Heart right ventricle (tissue), 16 donors: ENCODE measurements at regions not wholly inside any gene's neighbourhood (a gene's known extent, or its start where the extent isn't known, plus 50 kb on each side); places are given as distances from the start of the nearest gene placed in this dataset.

Source experiments
- ATAC-seq, 8 donors: fragments of 200-7000 bp; cut with Tn5 transposase; one replicate each; pipeline ENCODE4 v1.9.1; 2020; ENCODE audit warnings: mild to moderate bottlenecking in 8 of 8, moderate library complexity in 8 of 8, moderate number of reproducible peaks in 1 of 8
- DNase-seq, 2 donors: peaks; one replicate each; pipeline ENCODE4 v3.0.0-alpha.2; 2020
- H3K27ac ChIP-seq, 10 donors: fragments of 200-600 bp; sonication (generic) in 2 of 10; one replicate each; pipeline versions ENCODE4 v1.5.0 to v1.8.0; 2020 to 2022; ENCODE audit warnings: mild to moderate bottlenecking in 3 of 10
- H3K27me3 ChIP-seq, 7 donors: fragments of 200-600 bp; one replicate each; pipeline ENCODE4 v1.8.0; 2021 to 2022; ENCODE audit warnings: mild to moderate bottlenecking in 2 of 7
- H3K36me3 ChIP-seq, 9 donors: fragments of 200-600 bp; sonication (generic) in 1 of 9; one replicate each; pipeline versions ENCODE4 v1.5.0 to v1.8.0; 2020 to 2022; ENCODE audit warnings: mild to moderate bottlenecking in 2 of 9
- H3K4me1 ChIP-seq, 9 donors: fragments of 200-600 bp; sonication (generic) in 1 of 9; one replicate each; pipeline versions ENCODE4 v1.5.0 to v1.8.0; 2020 to 2022; ENCODE audit warnings: mild to moderate bottlenecking in 4 of 9
- H3K4me3 ChIP-seq, 10 donors: fragments of 200-600 bp; sonication (generic) in 2 of 10; one replicate each; pipeline versions ENCODE4 v1.5.0 to v1.8.0; 2020 to 2022; ENCODE audit warnings: mild to moderate bottlenecking in 7 of 10, moderate library complexity in 2 of 10
- H3K9me3 ChIP-seq, 11 donors: fragments of 200-600 bp in 10 of 11; sonication (generic) in 2 of 11; one replicate each; pipeline versions ENCODE4 v1.5.0 to v1.8.0; 2013 to 2022; ENCODE audit warnings: mild to moderate bottlenecking in 2 of 11, control low read depth in 1 of 11, moderate library complexity in 1 of 11
- WGBS, 2 donors: extraction: QIAGEN DNeasy Blood & Tissue Kit; methylation state at CpG; one replicate each; pipeline ENCODE4 v1.1.7; 2013; ENCODE audit warnings: inconsistent platforms in 1 of 2; 5-methylcytosine and 5-hydroxymethylcytosine counted together
- intact Hi-C, 10 donors: fragments of 100-400 bp; cut with DNase I; formaldehyde crosslinking; loops; one replicate each; pipeline versions ENCODE4 v1.11.1 to v1.14.2; 2022
- TF ChIP-seq, protein P1 (sequence below), 9 donors: fragments of 200-600 bp; sonication (generic) in 2 of 9; IDR thresholded peaks; one replicate each; pipeline versions ENCODE4 v1.5.0 to v1.8.0; 2021 to 2022; ENCODE audit warnings: antibody characterized with exemption in 9 of 9, mild to moderate bottlenecking in 5 of 9, moderate library complexity in 1 of 9
- donor health status: Arrhythmogenic right ventricular cardiomyopathy.
- donor health status: ischemic (EF 13 %, LVEDD 7.1; RV severe dilation, severe dysfunction).
- donor health status: healthy with polysubstance abuse.
- donor health status: DM: no; HTN: yes; CAD: no.
- donor health status: DM: no; HTN: no; CAD: no.
- donor health status: ischemic (EF 25% LVEDD 6.9; RV normal size, moderate dysfunction).
- donor health status: ischemic (EF 25% LVEDD 5.7; RV mildly dilated, moderate dysfunction).
- donor health status: healthy.
- donor health status: DM: yes; HTN: yes; CAD: no.
- donor health status: Ischemic cardiomyopathy.
- donor health status: ischemic (EF 35%, LVEDD 5.7; RV mildly dilated, moderate dysfunction).
- donor health status: nonischemic (EF 11% LVEDD 7.7; RV severe dilation, severe dysfunction).
- donor health status: DM: yes; HTN: yes; CAD: no.
- donor health status: PGD.
- donor health status: ischemic (EF 29% LVEDD 5.4; RV normal size, mild dysfunction).
- donor health status: nonischemic (EF 23%, LVEDD 6.1; RV moderate dilation, normal function).

DNA sequence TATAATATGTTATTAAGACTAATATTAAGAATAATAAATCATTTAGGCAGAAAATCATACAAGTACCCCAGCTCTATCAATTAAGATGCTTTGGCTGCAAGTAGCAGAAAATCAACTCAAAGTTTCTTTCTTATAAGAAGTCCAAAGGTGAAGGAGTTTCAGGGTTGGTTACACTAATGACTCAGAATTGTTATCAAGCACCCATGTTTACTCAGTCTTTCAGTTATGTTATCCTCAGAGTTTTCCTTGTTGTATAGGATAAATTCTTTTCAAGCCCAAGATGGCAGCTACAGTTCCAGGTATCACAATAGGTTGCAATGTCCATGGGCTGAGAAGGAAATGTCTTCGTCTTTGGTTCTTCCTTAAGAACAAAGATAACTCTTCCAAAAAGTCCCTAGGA lies 163.6 kb downstream of the TNFSF18 start:
- TF ChIP-seq, protein P1, sequence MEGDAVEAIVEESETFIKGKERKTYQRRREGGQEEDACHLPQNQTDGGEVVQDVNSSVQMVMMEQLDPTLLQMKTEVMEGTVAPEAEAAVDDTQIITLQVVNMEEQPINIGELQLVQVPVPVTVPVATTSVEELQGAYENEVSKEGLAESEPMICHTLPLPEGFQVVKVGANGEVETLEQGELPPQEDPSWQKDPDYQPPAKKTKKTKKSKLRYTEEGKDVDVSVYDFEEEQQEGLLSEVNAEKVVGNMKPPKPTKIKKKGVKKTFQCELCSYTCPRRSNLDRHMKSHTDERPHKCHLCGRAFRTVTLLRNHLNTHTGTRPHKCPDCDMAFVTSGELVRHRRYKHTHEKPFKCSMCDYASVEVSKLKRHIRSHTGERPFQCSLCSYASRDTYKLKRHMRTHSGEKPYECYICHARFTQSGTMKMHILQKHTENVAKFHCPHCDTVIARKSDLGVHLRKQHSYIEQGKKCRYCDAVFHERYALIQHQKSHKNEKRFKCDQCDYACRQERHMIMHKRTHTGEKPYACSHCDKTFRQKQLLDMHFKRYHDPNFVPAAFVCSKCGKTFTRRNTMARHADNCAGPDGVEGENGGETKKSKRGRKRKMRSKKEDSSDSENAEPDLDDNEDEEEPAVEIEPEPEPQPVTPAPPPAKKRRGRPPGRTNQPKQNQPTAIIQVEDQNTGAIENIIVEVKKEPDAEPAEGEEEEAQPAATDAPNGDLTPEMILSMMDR (IDR thresholded peaks at IDR 0.05), result no peak

DNA sequence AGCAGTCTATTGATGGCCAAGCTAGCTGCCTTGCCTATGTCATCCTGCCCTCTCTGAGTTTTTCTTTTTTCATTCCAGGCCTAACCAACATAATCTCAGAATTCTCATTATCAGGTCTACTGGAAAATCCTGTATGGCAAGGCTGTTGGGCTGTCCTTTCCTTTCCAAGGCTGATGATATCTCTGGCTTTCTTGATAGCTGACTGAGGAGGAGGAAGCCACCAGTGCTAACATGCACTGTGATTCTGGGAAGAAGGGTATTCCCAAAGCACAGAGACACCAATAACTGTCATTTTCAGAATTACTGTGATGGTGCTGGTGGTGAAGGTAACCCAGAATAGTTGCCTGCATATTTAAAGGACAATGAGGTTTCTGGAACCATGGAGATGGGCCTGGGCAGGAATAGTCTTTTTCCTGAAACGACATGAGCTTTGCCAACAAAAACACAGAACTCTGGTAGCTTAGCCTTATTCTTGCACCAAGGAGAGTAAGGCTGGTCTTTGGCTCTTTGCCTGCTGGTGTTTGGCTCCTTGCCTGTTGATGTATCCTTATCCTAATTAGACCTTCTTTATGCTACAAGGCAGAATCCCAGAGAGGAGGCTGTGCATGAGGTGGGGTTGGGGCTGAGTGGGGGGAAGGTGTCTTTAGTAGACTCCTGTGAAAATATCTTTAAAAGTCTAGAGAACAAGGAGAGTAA lies 157.4 kb downstream of the TNFSF18 start:
- no peaks in the 10 kb centered on the region for H3K27me3 ChIP-seq
- peaks cover 0 to 34% (median 16%) of the 10 kb centered on the region in 9 donors for H3K4me1 ChIP-seq
- no peaks in the 10 kb centered on the region for H3K9me3 ChIP-seq
- TF ChIP-seq, protein P1 (IDR thresholded peaks at IDR 0.05), result no peak
- H3K4me3 ChIP-seq, result no peak overlapping the region
- no peaks in the 10 kb centered on the region for H3K36me3 ChIP-seq
- intact Hi-C loops, result no loop called here
- peak in 7 of 8 donors; percentile 20 to 73 (median 70) for ATAC-seq
- DNase-seq, result peak; percentile 49 to 59
- peak overlapping the region in 3 of 10 donors; percentile 29 to 47 (median 40) for H3K27ac ChIP-seq
- 34 to 39% methylated on average over 1 of the region's 1 CpG for whole genome bisulfite sequencing, 2 donors

More for the DNA sequence above, 163.6 kb downstream of the TNFSF18 start:
- ATAC-seq, result no peak
- intact Hi-C loops, result no loop called here
- H3K27me3 ChIP-seq, result peaks cover 0 to 5% (median 0%) of the 10 kb centered on the region in 7 donors
- no peaks in the 10 kb centered on the region for H3K9me3 ChIP-seq
- no peak overlapping the region for H3K4me3 ChIP-seq
- H3K36me3 ChIP-seq, result no peaks in the 10 kb centered on the region
- 91 to 97% methylated on average over 1 of the region's 1 CpG for WGBS, 2 donors
- H3K27ac ChIP-seq, result no peak overlapping the region
- peaks cover 0 to 4% (median 0%) of the 10 kb centered on the region in 9 donors for H3K4me1 ChIP-seq
- no peak for DNase-seq

DNA sequence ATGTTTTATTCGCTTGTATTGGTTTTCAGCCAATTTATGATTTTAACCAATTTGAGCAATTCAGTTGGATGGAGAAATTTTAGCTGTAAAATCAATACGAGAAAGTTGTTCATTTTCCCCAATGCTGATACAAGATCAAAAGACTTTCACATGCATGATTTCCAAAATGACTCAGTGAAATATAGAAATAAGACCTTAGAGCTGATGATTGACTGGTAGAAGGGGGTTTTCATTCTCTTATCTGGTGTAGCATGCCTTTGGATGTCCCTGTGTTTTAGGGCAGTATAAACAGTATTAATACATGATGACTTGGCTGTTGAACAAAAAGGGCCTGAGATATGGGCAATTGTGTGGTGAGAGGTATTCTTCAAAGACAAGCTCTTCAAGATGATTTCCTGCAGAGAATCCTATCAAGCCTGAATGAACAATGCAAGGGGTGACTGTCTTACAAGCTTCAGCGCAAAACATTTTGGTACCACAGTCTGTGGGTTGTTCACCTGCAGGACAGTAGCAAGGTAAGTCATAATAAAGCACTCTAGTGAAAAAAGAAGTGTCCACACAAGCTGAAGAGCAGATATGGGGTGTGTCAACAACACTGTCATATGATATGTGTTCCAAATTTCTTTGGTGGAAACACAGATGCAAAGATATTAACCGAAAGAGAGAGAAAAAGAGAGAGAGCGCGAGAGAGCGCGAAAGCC lies 156.2 kb downstream of the TNFSF18 start:
- TF ChIP-seq, protein P1 (IDR thresholded peaks at IDR 0.05), result no peak
- WGBS, 2 donors, result 74 to 77% methylated on average over 8 of the region's 8 CpGs
- Histone ChIP-seq H3K4me1 (peaks cover 0 to 34% (median 16%) of the 10 kb centered on the region in 9 donors), H3K27me3 (no peaks in the 10 kb centered on the region), H3K36me3 (no peaks in the 10 kb centered on the region), H3K4me3 (peak overlapping the region in 1 of 10 donors; percentile 12), H3K27ac (peak overlapping the region in 4 of 10 donors; percentile 8 to 56 (median 32)), H3K9me3 (no peaks in the 10 kb centered on the region)
- no peak for ATAC-seq
- intact Hi-C loops, result loop anchor here in 1 of 10 donors (5.0 kb wide), 1 partner anchor 38 kb away; no protein-coding TSS in a partner anchor
- DNase-seq, result no peak

DNA sequence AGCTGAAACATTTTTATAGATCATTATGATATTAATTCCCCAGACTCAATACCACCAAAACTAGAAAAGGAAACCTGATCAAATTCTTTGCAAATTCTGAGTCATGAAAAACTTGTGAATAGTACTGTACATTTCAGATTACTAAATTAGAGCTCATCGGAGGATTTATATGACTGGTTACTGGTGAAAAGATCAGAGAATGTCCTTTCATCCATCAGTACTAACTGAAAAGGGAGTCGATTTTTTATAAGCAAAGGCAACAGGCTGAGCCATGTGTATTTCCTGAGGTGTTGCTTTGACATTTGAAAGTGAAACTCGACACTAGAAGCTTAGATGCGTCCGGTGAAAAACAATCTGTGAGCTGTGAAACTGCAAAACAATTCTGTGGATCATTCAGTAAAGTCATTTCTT lies 155.7 kb downstream of the TNFSF18 start:
- Histone ChIP-seq H3K36me3 (no peaks in the 10 kb centered on the region), H3K4me1 (peaks cover 0 to 34% (median 16%) of the 10 kb centered on the region in 9 donors), H3K27ac (peak overlapping the region in 4 of 10 donors; percentile 8 to 56 (median 32)), H3K4me3 (peak overlapping the region in 2 of 10 donors; percentile 2 to 12), H3K27me3 (no peaks in the 10 kb centered on the region), H3K9me3 (no peaks in the 10 kb centered on the region)
- DNase-seq (no peak), ATAC-seq (peak in 3 of 8 donors; percentile 48 to 74 (median 56))
- TF ChIP-seq, protein P1 (IDR thresholded peaks at IDR 0.05), result no peak
- intact Hi-C loops, result loop anchor here in 1 of 10 donors (5.0 kb wide), 1 partner anchor 37 kb away; no protein-coding TSS in a partner anchor
- WGBS, 2 donors, result 27 to 32% methylated on average over 5 of the region's 5 CpGs
